Heart right ventricle (tissue), 16 donors: ENCODE measurements at regions not wholly inside any gene's neighbourhood (a gene's known extent, or its start where the extent isn't known, plus 50 kb on each side); places are given as distances from the start of the nearest gene placed in this dataset.
A peak's percentile ranks its signal among the peaks of the same experiment; 100 is the strongest.

Experiments used
- ATAC-seq, 8 donors: fragments of 200-7000 bp; cut with Tn5 transposase; one replicate each; pipeline ENCODE4 v1.9.1; 2020; ENCODE audit warnings: mild to moderate bottlenecking in 8 of 8, moderate library complexity in 8 of 8, moderate number of reproducible peaks in 1 of 8
- DNase-seq, 2 donors: peaks; one replicate each; pipeline ENCODE4 v3.0.0-alpha.2; 2020
- H3K27ac ChIP-seq, 10 donors: fragments of 200-600 bp; sonication (generic) in 2 of 10; one replicate each; pipeline versions ENCODE4 v1.5.0 to v1.8.0; 2020 to 2022; ENCODE audit warnings: mild to moderate bottlenecking in 3 of 10
- H3K27me3 ChIP-seq, 7 donors: fragments of 200-600 bp; one replicate each; pipeline ENCODE4 v1.8.0; 2021 to 2022; ENCODE audit warnings: mild to moderate bottlenecking in 2 of 7
- H3K36me3 ChIP-seq, 9 donors: fragments of 200-600 bp; sonication (generic) in 1 of 9; one replicate each; pipeline versions ENCODE4 v1.5.0 to v1.8.0; 2020 to 2022; ENCODE audit warnings: mild to moderate bottlenecking in 2 of 9
- H3K4me1 ChIP-seq, 9 donors: fragments of 200-600 bp; sonication (generic) in 1 of 9; one replicate each; pipeline versions ENCODE4 v1.5.0 to v1.8.0; 2020 to 2022; ENCODE audit warnings: mild to moderate bottlenecking in 4 of 9
- H3K4me3 ChIP-seq, 10 donors: fragments of 200-600 bp; sonication (generic) in 2 of 10; one replicate each; pipeline versions ENCODE4 v1.5.0 to v1.8.0; 2020 to 2022; ENCODE audit warnings: mild to moderate bottlenecking in 7 of 10, moderate library complexity in 2 of 10
- H3K9me3 ChIP-seq, 11 donors: fragments of 200-600 bp in 10 of 11; sonication (generic) in 2 of 11; one replicate each; pipeline versions ENCODE4 v1.5.0 to v1.8.0; 2013 to 2022; ENCODE audit warnings: mild to moderate bottlenecking in 2 of 11, control low read depth in 1 of 11, moderate library complexity in 1 of 11
- CTCF ChIP-seq, 9 donors: fragments of 200-600 bp; sonication (generic) in 2 of 9; IDR thresholded peaks; one replicate each; pipeline versions ENCODE4 v1.5.0 to v1.8.0; 2021 to 2022; ENCODE audit warnings: antibody characterized with exemption in 9 of 9, mild to moderate bottlenecking in 5 of 9, moderate library complexity in 1 of 9
- WGBS, 2 donors: extraction: QIAGEN DNeasy Blood & Tissue Kit; methylation state at CpG; one replicate each; pipeline ENCODE4 v1.1.7; 2013; ENCODE audit warnings: inconsistent platforms in 1 of 2; 5-methylcytosine and 5-hydroxymethylcytosine counted together
- intact Hi-C, 10 donors: fragments of 100-400 bp; cut with DNase I; formaldehyde crosslinking; loops; one replicate each; pipeline versions ENCODE4 v1.11.1 to v1.14.2; 2022
- donor health status: Arrhythmogenic right ventricular cardiomyopathy.
- donor health status: ischemic (EF 13 %, LVEDD 7.1; RV severe dilation, severe dysfunction).
- donor health status: healthy with polysubstance abuse.
- donor health status: DM: no; HTN: yes; CAD: no.
- donor health status: DM: no; HTN: no; CAD: no.
- donor health status: ischemic (EF 25% LVEDD 6.9; RV normal size, moderate dysfunction).
- donor health status: ischemic (EF 25% LVEDD 5.7; RV mildly dilated, moderate dysfunction).
- donor health status: healthy.
- donor health status: DM: yes; HTN: yes; CAD: no.
- donor health status: Ischemic cardiomyopathy.
- donor health status: ischemic (EF 35%, LVEDD 5.7; RV mildly dilated, moderate dysfunction).
- donor health status: nonischemic (EF 11% LVEDD 7.7; RV severe dilation, severe dysfunction).
- donor health status: DM: yes; HTN: yes; CAD: no.
- donor health status: PGD.
- donor health status: ischemic (EF 29% LVEDD 5.4; RV normal size, mild dysfunction).
- donor health status: nonischemic (EF 23%, LVEDD 6.1; RV moderate dilation, normal function).

- ATAC-seq (no peak), DNase-seq (no peak)
- H3K27me3 ChIP-seq: no peaks in the 10 kb centered on the region
- no peaks in the 10 kb centered on the region for H3K36me3 ChIP-seq
- peak overlapping the region in 2 of 10 donors; percentile 46 to 58 for H3K27ac ChIP-seq
- H3K4me1 ChIP-seq: peaks cover 19 to 48% (median 33%) of the 10 kb centered on the region in 9 donors
- 55 to 59% methylated on average over 8 of the region's 8 CpGs for WGBS, 2 donors
- intact Hi-C loops: no loop called here
- TF ChIP-seq CTCF (IDR thresholded peaks at IDR 0.05): no peak
- H3K4me3 ChIP-seq: no peak overlapping the region
- no peaks in the 10 kb centered on the region for H3K9me3 ChIP-seq
Observed at GRCh38 chr16:85524365-85524629, 88.8 kb upstream of the GSE1 start.

DNA sequence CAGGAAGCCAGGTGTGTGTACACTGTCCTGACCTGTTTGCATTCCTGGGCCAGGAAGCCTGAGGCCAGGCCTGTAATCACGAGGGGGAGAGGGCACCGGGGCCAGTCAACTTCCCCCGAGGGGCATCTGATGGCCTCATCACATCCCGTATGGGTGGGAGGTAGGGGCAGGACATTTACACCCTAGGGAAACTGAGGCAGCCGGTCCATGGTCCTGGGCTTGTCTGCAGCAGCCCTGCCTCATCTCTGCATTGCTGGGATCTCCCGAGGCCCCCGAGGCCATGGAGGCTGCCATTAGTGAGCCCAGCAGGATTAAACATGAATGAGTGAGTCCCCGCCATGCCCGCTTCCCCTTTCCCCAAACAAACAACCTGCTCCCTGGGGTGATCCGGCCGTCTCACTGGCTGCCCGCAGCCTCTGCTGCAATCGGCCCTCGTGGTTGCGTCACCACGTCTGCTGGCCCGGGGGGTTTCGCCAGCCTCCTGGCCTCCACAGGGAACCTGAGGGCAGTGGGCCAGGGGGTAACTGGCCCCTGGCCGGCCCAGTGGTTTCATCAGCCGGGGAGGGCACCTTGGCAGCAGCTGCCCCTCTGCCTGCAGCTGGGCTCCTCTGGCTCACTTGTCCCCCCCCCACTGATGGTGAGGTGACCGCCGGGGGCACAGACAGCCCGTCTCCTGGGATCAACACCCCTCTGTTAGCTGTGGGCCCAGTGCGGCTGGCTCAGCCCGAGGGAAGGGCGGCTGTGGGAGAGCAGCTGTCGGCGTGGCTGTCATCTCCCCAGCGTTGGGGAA, 88.3 kb upstream of the GSE1 start:
- Histone ChIP-seq H3K9me3 (no peaks in the 10 kb centered on the region), H3K36me3 (no peaks in the 10 kb centered on the region), H3K27ac (peak overlapping the region in 2 of 10 donors; percentile 44 to 58), H3K4me1 (peaks cover 20 to 53% (median 38%) of the 10 kb centered on the region in 9 donors), H3K27me3 (no peaks in the 10 kb centered on the region), H3K4me3 (no peak overlapping the region)
- DNase-seq (peak in 1 of 2 donors; percentile 58), ATAC-seq (peak in 1 of 8 donors; percentile 3)
- 70 to 74% methylated on average over 29 of the region's 29 CpGs for WGBS, 2 donors
- no peak for TF ChIP-seq CTCF (IDR thresholded peaks at IDR 0.05)
- intact Hi-C loops: no loop called here

DNA sequence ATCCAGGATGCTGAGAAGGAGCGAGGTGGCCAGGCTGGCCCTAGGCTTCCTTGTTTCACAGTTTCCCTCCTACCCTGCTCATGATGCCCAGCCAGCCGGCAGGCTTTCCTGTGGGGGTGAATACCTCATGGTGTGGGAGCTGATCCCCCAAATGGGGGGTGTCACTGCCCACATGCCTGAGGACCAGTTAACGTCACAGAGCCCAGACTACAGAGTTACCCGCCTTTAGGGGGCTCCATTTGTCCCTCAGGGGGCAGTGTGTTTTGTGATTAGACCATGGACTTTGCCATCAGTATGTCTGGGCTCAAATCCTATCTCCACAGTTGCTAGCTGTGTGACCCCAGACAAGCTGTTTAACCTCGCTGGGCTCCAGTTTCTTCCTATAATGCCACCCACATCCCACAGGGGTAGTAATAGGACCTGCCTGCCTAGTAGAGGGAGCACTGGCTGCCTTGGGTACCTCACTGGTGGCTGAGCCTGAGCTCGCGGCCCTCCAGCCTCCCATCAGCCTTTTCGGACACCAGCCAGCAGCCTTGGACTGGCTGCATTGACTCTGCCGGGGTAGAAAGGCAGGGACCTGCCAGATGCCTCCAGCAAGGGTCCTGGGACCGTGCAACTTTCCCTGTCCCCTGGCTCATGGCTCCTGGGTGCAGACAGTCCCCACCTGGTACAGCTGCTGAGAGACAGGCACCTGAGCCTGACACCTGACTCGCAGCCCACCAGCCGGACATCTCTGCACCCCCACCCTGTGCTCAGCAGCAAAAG, 87.5 kb upstream of the GSE1 start:
- H3K4me3 ChIP-seq: no peak overlapping the region
- ATAC-seq: no peak
- no peaks in the 10 kb centered on the region for H3K27me3 ChIP-seq
- no peaks in the 10 kb centered on the region for H3K36me3 ChIP-seq
- no peaks in the 10 kb centered on the region for H3K9me3 ChIP-seq
- no peak overlapping the region for H3K27ac ChIP-seq
- no peak for TF ChIP-seq CTCF (IDR thresholded peaks at IDR 0.05)
- peaks cover 22 to 60% (median 46%) of the 10 kb centered on the region in 9 donors for H3K4me1 ChIP-seq
- WGBS, 2 donors: 89 to 92% methylated on average over 12 of the region's 12 CpGs
- no peak for DNase-seq
- intact Hi-C loops: no loop called here

GRCh38 chr16:85526185-85526974, 86.7 kb upstream of the GSE1 start:
- ATAC-seq: no peak
- intact Hi-C loops: no loop called here
- Histone ChIP-seq H3K36me3 (no peaks in the 10 kb centered on the region), H3K9me3 (no peaks in the 10 kb centered on the region), H3K27ac (no peak overlapping the region), H3K27me3 (no peaks in the 10 kb centered on the region), H3K4me3 (no peak overlapping the region), H3K4me1 (peaks cover 25 to 68% (median 53%) of the 10 kb centered on the region in 9 donors)
- no peak for DNase-seq
- 91 to 94% methylated on average over 20 of the region's 20 CpGs for WGBS, 2 donors
- TF ChIP-seq CTCF (IDR thresholded peaks at IDR 0.05): no peak
